Upper lobe of left lung (tissue), 6 donors: ENCODE measurements at regions not wholly inside any gene's neighbourhood (a gene's known extent, or its start where the extent isn't known, plus 50 kb on each side); places are given as distances from the start of the nearest gene placed in this dataset.

Experiments
- ATAC-seq, 2 donors: fragments of 200-7000 bp; cut with Tn5 transposase; one replicate each; pipeline ENCODE4 v1.9.1; 2022; ENCODE audit warnings: mild to moderate bottlenecking in 2 of 2, moderate library complexity in 2 of 2; ENCODE audit not compliant: low FRiP score in 2 of 2
- DNase-seq, 2 donors: peaks; one replicate each; pipeline ENCODE4 v3.0.0-alpha.2; 2019 to 2020
- H3K27ac ChIP-seq, 4 donors: fragments of 200-600 bp; sonication (generic); one replicate each; pipeline ENCODE4 v1.5.1; 2016 to 2019
- H3K27me3 ChIP-seq, 4 donors: fragments of 200-600 bp; sonication (generic); one replicate each; pipeline ENCODE4 v1.5.1; 2017 to 2019
- H3K36me3 ChIP-seq, 4 donors: fragments of 200-600 bp; sonication (generic); one replicate each; pipeline ENCODE4 v1.5.1; 2016 to 2019
- H3K4me1 ChIP-seq, 4 donors: fragments of 200-600 bp; sonication (generic); one replicate each; pipeline ENCODE4 v1.5.1; 2018 to 2019
- H3K4me3 ChIP-seq, 4 donors: fragments of 200-600 bp; sonication (generic); one replicate each; pipeline ENCODE4 v1.5.1; 2017 to 2019; ENCODE audit warnings: mild to moderate bottlenecking in 2 of 4, moderate library complexity in 1 of 4
- H3K9me3 ChIP-seq, 4 donors: fragments of 200-600 bp; sonication (generic); one replicate each; pipeline ENCODE4 v1.5.1; 2018 to 2019
- EP300 ChIP-seq, 4 donors: sonication (generic); formaldehyde crosslinking; IDR thresholded peaks; one replicate each; pipeline ENCODE4 v1.5.1; 2017; ENCODE audit warnings: antibody characterized with exemption in 4 of 4, control low read depth in 2 of 4
- POLR2A ChIP-seq, 4 donors: fragments of 450-650 bp; IDR thresholded peaks; one replicate each; pipeline ENCODE4 v1.5.1; 2016 to 2017; ENCODE audit warnings: antibody characterized with exemption in 4 of 4, mild to moderate bottlenecking in 2 of 4
- POLR2AphosphoS5 ChIP-seq, 2 donors: sonication (generic); formaldehyde crosslinking; IDR thresholded peaks; one replicate each; pipeline ENCODE4 v1.5.1; 2017; ENCODE audit warnings: antibody characterized with exemption in 2 of 2
- WGBS, 2 donors: methylation state at CpG; one replicate each; pipeline ENCODE4 v1.1.5; 2017 to 2018; 5-methylcytosine and 5-hydroxymethylcytosine counted together
- TF ChIP-seq, protein P1 (sequence below), 6 experiments: fragments of 450-650 bp in 4 of 6; fragments of 200-600 bp in 2 of 6; sonication (generic) in 2 of 6; IDR thresholded peaks; one replicate each; pipeline ENCODE4 v1.5.1; 2016 to 2019; ENCODE audit warnings: antibody characterized with exemption in 6 of 6
- donor health status: DM: no; HTN: no; CAD: no; lungs with moderate emphysema.
- donor health status: DM: no; HTN: yes; CAD: no; lungs with severe emphysema.

DNA sequence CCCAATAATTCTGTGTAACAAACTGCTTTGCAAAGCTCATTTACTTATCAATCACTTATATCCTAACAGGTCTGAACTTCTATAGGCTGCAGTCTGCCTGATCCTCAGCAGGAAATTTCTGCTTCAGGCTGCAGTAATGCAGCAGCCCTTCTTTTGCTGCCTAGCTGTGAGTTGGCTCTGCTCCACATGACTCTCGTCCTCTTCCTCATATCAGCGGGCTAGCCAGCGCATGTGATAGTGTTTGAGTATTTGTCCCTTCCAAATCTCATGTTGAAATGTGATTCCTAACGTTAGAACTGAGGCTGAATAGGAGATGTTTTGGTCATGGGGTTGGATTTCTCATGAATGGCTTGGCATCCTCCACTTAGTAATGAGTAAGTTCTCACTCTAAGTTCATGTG is 387.8 kb downstream of the SEMA3D start:
- Histone ChIP-seq H3K4me3 (no peak overlapping the region), H3K4me1 (no peaks in the 10 kb centered on the region), H3K27me3 (no peaks in the 10 kb centered on the region), H3K36me3 (no peaks in the 10 kb centered on the region), H3K27ac (no peak overlapping the region), H3K9me3 (no peaks in the 10 kb centered on the region)
- no peak for DNase-seq
- no peak for ATAC-seq
- TF ChIP-seq, protein P1, sequence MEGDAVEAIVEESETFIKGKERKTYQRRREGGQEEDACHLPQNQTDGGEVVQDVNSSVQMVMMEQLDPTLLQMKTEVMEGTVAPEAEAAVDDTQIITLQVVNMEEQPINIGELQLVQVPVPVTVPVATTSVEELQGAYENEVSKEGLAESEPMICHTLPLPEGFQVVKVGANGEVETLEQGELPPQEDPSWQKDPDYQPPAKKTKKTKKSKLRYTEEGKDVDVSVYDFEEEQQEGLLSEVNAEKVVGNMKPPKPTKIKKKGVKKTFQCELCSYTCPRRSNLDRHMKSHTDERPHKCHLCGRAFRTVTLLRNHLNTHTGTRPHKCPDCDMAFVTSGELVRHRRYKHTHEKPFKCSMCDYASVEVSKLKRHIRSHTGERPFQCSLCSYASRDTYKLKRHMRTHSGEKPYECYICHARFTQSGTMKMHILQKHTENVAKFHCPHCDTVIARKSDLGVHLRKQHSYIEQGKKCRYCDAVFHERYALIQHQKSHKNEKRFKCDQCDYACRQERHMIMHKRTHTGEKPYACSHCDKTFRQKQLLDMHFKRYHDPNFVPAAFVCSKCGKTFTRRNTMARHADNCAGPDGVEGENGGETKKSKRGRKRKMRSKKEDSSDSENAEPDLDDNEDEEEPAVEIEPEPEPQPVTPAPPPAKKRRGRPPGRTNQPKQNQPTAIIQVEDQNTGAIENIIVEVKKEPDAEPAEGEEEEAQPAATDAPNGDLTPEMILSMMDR (IDR thresholded peaks at IDR 0.05) = no peak
- no peak for TF ChIP-seq EP300 (IDR thresholded peaks at IDR 0.05)
- no peak for TF ChIP-seq POLR2AphosphoS5 (IDR thresholded peaks at IDR 0.05)
- TF ChIP-seq POLR2A (IDR thresholded peaks at IDR 0.05) = no peak
- 42 to 54% methylated on average over 4 of the region's 4 CpGs for WGBS, 2 donors

DNA sequence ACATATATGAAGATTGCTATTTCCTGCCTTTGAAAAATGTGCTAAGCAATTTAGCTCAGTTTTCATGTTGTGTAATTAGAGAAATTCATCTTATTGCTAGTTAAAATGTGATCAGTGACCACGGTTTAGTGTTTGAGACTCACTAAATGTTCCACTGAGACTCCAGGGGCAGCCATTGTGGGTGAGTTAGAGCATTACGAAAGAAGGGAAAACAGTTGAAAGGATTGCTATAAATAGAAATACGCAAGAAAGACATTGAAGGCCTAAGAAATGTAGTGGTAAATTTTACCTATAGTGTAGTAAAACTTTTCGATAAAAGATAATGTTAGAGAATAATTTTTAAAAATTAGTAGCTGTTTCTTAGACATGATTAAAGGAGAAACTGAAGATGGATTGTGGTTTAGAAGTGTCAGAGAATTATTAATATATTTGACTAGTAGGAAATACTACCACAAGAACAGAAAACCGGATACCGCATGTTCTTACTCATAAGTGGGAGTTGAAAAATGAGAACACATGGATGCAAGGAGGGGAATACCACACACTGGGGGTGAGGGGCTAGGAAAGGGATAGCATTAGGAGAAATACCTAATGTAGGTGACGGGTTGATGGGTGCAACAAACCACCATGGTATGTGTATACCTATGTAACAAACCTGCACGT is 394.5 kb downstream of the SEMA3D start:
- Histone ChIP-seq H3K27me3 (no peaks in the 10 kb centered on the region), H3K9me3 (no peaks in the 10 kb centered on the region), H3K36me3 (no peaks in the 10 kb centered on the region), H3K27ac (no peak overlapping the region), H3K4me1 (no peaks in the 10 kb centered on the region), H3K4me3 (no peak overlapping the region)
- 74 to 81% methylated on average over 8 of the region's 8 CpGs for WGBS, 2 donors
- DNase-seq (no peak), ATAC-seq (no peak)
- TF ChIP-seq, protein P1 (IDR thresholded peaks at IDR 0.05) = no peak
- no peak for TF ChIP-seq POLR2AphosphoS5 (IDR thresholded peaks at IDR 0.05)
- TF ChIP-seq EP300 (IDR thresholded peaks at IDR 0.05) = no peak
- TF ChIP-seq POLR2A (IDR thresholded peaks at IDR 0.05) = no peak

DNA sequence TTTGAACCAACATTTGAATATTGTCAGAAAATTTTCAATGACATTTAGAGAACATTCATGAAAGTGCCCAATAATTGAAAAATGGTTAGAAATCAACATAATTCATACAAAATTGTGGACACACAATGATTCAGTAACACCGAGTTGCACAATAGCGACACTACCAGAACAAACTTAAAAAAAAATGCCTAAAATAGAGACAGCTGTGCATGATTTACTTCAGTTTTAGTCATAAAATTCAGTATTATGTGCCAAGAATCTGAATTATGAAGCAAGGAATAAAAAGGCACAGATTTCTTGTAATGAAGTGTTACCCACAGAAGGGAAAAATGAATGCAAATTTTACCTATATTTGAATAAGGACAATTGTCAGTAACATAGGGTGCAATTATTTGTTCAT is 396.0 kb downstream of the SEMA3D start:
- Histone ChIP-seq H3K9me3 (no peaks in the 10 kb centered on the region), H3K36me3 (no peaks in the 10 kb centered on the region), H3K27me3 (no peaks in the 10 kb centered on the region), H3K4me1 (peaks cover 0 to under 1% (median 0%) of the 10 kb centered on the region in 4 donors), H3K4me3 (no peak overlapping the region), H3K27ac (no peak overlapping the region)
- TF ChIP-seq POLR2A (IDR thresholded peaks at IDR 0.05) (no peak), POLR2AphosphoS5 (IDR thresholded peaks at IDR 0.05) (no peak), EP300 (IDR thresholded peaks at IDR 0.05) (no peak)
- TF ChIP-seq, protein P1 (IDR thresholded peaks at IDR 0.05) = no peak
- 55 to 75% methylated on average over 2 of the region's 2 CpGs for WGBS, 2 donors
- DNase-seq (no peak), ATAC-seq (no peak)

DNA sequence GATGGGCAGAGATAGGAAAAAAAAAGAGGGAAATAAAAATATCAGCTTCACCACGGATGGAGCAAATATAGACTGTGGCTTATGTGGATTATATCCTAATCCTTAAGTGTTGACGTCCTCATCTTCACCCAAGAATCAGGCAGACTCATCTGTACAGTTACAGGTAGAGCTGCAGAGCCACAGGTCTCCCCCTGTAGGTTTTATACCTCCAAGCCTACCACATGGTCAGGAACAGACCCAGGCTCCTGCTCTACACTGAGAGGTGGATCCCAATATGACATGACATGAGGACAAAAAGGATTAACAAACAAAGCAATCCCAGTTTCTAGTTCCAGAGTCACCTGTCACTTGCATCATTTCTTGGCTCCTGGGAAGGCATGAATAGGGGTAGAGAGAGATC is 400.8 kb downstream of the SEMA3D start:
- TF ChIP-seq, protein P1 (IDR thresholded peaks at IDR 0.05) = no peak
- no peak for TF ChIP-seq POLR2AphosphoS5 (IDR thresholded peaks at IDR 0.05)
- no peak for TF ChIP-seq EP300 (IDR thresholded peaks at IDR 0.05)
- TF ChIP-seq POLR2A (IDR thresholded peaks at IDR 0.05) = no peak
- DNase-seq (no peak), ATAC-seq (no peak)
- Histone ChIP-seq H3K4me1 (peaks cover 0 to 9% (median 7%) of the 10 kb centered on the region in 4 donors), H3K27ac (no peak overlapping the region), H3K4me3 (no peak overlapping the region), H3K27me3 (no peaks in the 10 kb centered on the region), H3K9me3 (no peaks in the 10 kb centered on the region), H3K36me3 (no peaks in the 10 kb centered on the region)
- 59 to 79% methylated on average over 2 of the region's 2 CpGs for WGBS, 2 donors

DNA sequence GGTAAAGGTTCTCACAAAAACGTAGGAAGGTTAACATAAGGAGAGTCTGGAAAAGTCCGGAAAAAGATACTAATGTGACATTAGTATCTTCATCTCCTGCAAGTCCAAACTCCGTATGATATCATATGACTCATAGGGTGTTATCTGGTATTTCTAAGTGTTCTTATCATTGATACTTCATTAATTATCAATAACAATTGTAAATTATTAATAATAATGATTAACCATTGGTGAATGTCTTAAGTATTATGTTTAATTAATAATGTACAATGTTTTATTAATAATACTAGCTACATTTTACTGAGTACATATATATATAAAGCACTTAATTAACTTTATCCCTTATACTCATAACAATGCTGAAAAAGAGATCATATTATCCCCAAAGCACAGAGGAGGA is 402.4 kb downstream of the SEMA3D start:
- Histone ChIP-seq H3K27me3 (no peaks in the 10 kb centered on the region), H3K9me3 (no peaks in the 10 kb centered on the region), H3K4me1 (peaks cover 0 to 9% (median 7%) of the 10 kb centered on the region in 4 donors), H3K4me3 (no peak overlapping the region), H3K27ac (no peak overlapping the region), H3K36me3 (no peaks in the 10 kb centered on the region)
- DNase-seq (no peak), ATAC-seq (no peak)
- TF ChIP-seq POLR2AphosphoS5 (IDR thresholded peaks at IDR 0.05) (no peak), EP300 (IDR thresholded peaks at IDR 0.05) (no peak), POLR2A (IDR thresholded peaks at IDR 0.05) (no peak)
- TF ChIP-seq, protein P1 (IDR thresholded peaks at IDR 0.05) = no peak
- 90 to 92% methylated on average over 3 of the region's 3 CpGs for WGBS, 2 donors
